Activated CD8-positive, alpha-beta T cell treated with anti-CD3 and anti-CD28 coated beads, Interleukin-2, amount 10 ng/mL, durations not matched to agents 7 days and 5 days (primary cell): ENCODE measurements at regions not wholly inside any gene's neighbourhood (a gene's known extent, or its start where the extent isn't known, plus 50 kb on each side); places are given as distances from the start of the nearest gene placed in this dataset.
"Not testable (repeated sequence)": the region's sequence is repeated elsewhere in the genome, so short reads cannot be mapped to it uniquely, and the experiment has no call there.

Experiments used
- ATAC-seq: fragments of 150-1000 bp; cut with Tn5 transposase; one replicate; pipeline ENCODE4 v1.10.0; 2021; ENCODE audit warnings: moderate library complexity
- CTCF ChIA-PET: fragments of 350-600 bp; sonication (Branson Sonifier 250); formaldehyde crosslinking; loops from one replicate; lab custom pipeline; 2021; ENCODE audit warnings: antibody characterized with exemption; lab: Charles Lee
- POLR2A ChIA-PET: fragments of 350-600 bp; sonication (Branson Sonifier 250); formaldehyde crosslinking; loops from one replicate; lab custom pipeline; 2021; ENCODE audit warnings: antibody characterized with exemption; lab: Charles Lee
- DNase-seq: peaks from one replicate; pipeline ENCODE4 v3.0.0-alpha.2; 2020
- H3K27ac Mint-ChIP-seq: one replicate; pipeline ENCODE4 v1.8.0; 2021; ENCODE audit warnings: mild to moderate bottlenecking, mixed read lengths
- H3K27me3 Mint-ChIP-seq: one replicate; pipeline ENCODE4 v1.8.0; 2021; ENCODE audit warnings: low read depth, mixed read lengths
- H3K36me3 Mint-ChIP-seq: one replicate; pipeline ENCODE4 v1.8.0; 2021; ENCODE audit warnings: low read depth, mixed read lengths
- H3K4me1 Mint-ChIP-seq: one replicate; pipeline ENCODE4 v1.8.0; 2021; ENCODE audit warnings: low read depth, mixed read lengths
- H3K4me3 Mint-ChIP-seq: one replicate; pipeline ENCODE4 v1.8.0; 2021; ENCODE audit warnings: mild to moderate bottlenecking, mixed read lengths
- H3K9me3 Mint-ChIP-seq: one replicate; pipeline ENCODE4 v1.8.0; 2022; ENCODE audit warnings: mixed read lengths; ENCODE audit not compliant: insufficient read depth

GRCh38 chr15:20352241-20353200 lies 189.1 kb downstream of the GOLGA6L6 start:
- Mint-ChIP-seq H3K9me3 (no peaks in the 10 kb centered on the region), H3K4me1 (peaks cover 2% of the 10 kb centered on the region), H3K27me3 (no peaks in the 10 kb centered on the region), H3K36me3 (no peaks in the 10 kb centered on the region), H3K27ac (no peak overlapping the region), H3K4me3 (no peak overlapping the region)
- ChIA-PET POLR2A (no interaction called here), CTCF (no interaction called here)
- DNase-seq (no peak), ATAC-seq (no peak)

DNA sequence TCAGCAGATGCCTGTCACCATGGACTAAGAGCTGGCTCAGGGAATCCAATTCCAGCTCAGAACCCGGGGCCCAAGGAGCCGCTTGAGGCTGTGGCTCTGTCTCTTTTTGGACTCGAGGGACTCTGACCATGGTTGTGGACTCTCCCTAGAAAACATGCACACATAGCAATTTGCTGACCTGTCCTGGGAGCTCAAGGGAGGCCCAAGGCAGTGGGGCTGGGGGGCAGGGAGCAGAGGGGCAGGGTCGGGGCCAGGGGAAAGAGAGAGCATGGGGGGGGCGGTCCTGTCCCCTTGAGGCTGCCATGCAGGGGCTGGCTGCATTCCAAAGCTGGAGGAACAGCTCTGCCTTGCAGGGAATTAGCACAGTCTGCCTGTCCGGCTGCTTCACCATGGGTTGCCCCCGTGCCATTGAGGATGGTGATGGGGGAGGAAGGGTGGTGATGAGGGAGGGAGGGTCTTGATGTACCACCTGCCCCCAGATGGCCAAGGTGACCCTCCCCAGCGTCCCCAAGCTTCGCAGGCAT lies 190.1 kb downstream of the GOLGA6L6 start:
- CTCF ChIA-PET = no interaction called here
- Mint-ChIP-seq H3K27ac (no peak overlapping the region), H3K4me3 (no peak overlapping the region), H3K4me1 (peaks cover 1% of the 10 kb centered on the region), H3K27me3 (no peaks in the 10 kb centered on the region), H3K9me3 (no peaks in the 10 kb centered on the region), H3K36me3 (no peaks in the 10 kb centered on the region)
- DNase-seq = no peak
- ATAC-seq = no peak
- POLR2A ChIA-PET = no interaction called here

GRCh38 chr15:20349774-20350498 lies 191.7 kb downstream of the GOLGA6L6 start:
- CTCF ChIA-PET = no interaction called here
- Mint-ChIP-seq H3K27me3 (no peaks in the 10 kb centered on the region), H3K9me3 (no peaks in the 10 kb centered on the region), H3K36me3 (no peaks in the 10 kb centered on the region), H3K27ac (no peak overlapping the region), H3K4me3 (no peak overlapping the region), H3K4me1 (no peaks in the 10 kb centered on the region)
- ATAC-seq (no peak), DNase-seq (no peak)
- POLR2A ChIA-PET = no interaction called here

- Mint-ChIP-seq H3K36me3 (no peaks in the 10 kb centered on the region), H3K27me3 (no peaks in the 10 kb centered on the region), H3K4me3 (no peak overlapping the region), H3K4me1 (no peaks in the 10 kb centered on the region), H3K9me3 (no peaks in the 10 kb centered on the region), H3K27ac (no peak overlapping the region)
- CTCF ChIA-PET = no interaction called here
- DNase-seq (no peak), ATAC-seq (no peak)
- POLR2A ChIA-PET = no interaction called here
These were observed 192.5 kb downstream of the GOLGA6L6 start for GRCh38 chr15:20348900-20349773.

- POLR2A ChIA-PET = no interaction called here
- Mint-ChIP-seq H3K27ac (no peak overlapping the region), H3K4me3 (no peak overlapping the region), H3K9me3 (no peaks in the 10 kb centered on the region), H3K36me3 (no peaks in the 10 kb centered on the region), H3K27me3 (no peaks in the 10 kb centered on the region), H3K4me1 (no peaks in the 10 kb centered on the region)
- CTCF ChIA-PET = no interaction called here
- ATAC-seq (no peak), DNase-seq (no peak)
These were observed 193.2 kb downstream of the GOLGA6L6 start for GRCh38 chr15:20348291-20348899.

DNA sequence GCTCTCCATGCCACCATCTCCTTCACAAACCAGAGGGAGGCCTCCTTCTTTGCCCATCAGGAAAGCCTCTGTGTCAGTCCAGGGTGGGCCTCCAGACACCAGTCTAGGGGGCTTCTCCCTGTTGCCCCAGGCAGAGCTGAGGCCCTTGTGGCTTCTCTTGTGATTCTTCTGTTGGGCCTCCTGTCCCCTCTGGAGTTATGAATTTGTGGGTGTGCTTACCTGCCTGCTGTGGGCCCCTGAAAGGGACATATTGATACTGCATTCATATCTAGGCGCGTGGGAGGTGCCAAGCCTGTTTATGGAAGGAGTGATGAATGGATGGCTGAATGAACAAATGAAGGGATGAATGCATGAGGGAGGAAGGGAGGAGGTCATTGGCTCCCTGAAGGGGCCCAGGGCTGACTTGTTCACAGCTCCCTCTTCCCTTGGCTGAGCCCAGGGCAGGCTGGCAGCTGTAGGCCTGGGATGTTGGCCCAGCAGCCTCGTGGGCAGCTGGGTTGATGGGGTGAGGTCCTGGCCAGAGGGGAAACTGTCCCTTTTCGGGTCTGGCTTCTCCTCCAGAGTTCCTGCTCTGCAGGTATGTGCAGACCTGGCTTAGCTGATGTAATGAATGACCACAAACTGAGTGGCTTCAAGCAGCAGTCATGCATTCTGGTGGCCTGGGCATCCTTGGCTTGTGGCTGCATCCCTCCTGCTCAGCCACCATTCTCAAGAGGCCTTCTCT lies 195.4 kb downstream of the GOLGA6L6 start:
- CTCF ChIA-PET = no interaction called here
- ATAC-seq = no peak
- Mint-ChIP-seq H3K4me3 (no peak overlapping the region), H3K9me3 (no peaks in the 10 kb centered on the region), H3K27ac (no peak overlapping the region), H3K36me3 (no peaks in the 10 kb centered on the region), H3K4me1 (no peaks in the 10 kb centered on the region), H3K27me3 (no peaks in the 10 kb centered on the region)
- POLR2A ChIA-PET = no interaction called here
- no peak for DNase-seq

DNA sequence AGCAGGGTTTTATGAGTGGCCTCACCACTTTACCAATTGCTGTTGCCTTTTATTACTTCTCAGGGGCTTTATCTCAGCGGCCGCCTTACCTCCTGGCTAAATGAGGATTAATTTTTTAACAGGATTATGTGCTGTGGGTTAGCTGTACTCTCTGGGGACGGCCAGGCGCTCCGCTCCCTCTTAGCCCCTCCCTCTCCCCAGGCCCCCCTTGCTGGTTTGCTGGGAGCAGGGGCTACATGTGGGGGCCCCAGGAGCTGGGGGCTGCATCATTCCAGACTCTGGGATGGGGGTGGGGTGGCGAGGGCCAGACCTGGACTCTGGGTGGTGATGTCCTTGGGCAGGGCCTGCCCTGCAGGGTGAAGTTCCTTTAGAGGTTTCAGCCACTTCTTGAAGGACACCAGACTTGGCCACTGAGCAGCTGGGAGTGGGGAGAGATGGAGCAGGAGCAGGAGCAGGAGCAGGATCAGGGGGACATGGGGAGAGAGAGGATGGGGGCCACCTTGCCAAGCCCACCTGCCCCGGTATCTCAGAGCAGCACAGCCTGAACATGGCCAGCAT lies 196.1 kb downstream of the GOLGA6L6 start:
- no peaks in the 10 kb centered on the region for H3K36me3 Mint-ChIP-seq
- ATAC-seq (no peak), DNase-seq (no peak)
- H3K4me3 Mint-ChIP-seq = no peak overlapping the region
- H3K9me3 Mint-ChIP-seq = no peaks in the 10 kb centered on the region
- POLR2A ChIA-PET = no interaction called here
- H3K27ac Mint-ChIP-seq = no peak overlapping the region
- H3K4me1 Mint-ChIP-seq = no peaks in the 10 kb centered on the region
- CTCF ChIA-PET = no interaction called here
- H3K27me3 Mint-ChIP-seq = no peaks in the 10 kb centered on the region

- no peak for ATAC-seq
- H3K36me3 Mint-ChIP-seq = no peaks in the 10 kb centered on the region
- no peak overlapping the region for H3K4me3 Mint-ChIP-seq
- no peaks in the 10 kb centered on the region for H3K9me3 Mint-ChIP-seq
- no peaks in the 10 kb centered on the region for H3K4me1 Mint-ChIP-seq
- no peak overlapping the region for H3K27ac Mint-ChIP-seq
- no peak for DNase-seq
- CTCF ChIA-PET = no interaction called here
- POLR2A ChIA-PET = no interaction called here
- H3K27me3 Mint-ChIP-seq = no peaks in the 10 kb centered on the region
These were observed 196.8 kb downstream of the GOLGA6L6 start for GRCh38 chr15:20344601-20345400.

GRCh38 chr15:20343395-20344211 lies 198.0 kb downstream of the GOLGA6L6 start:
- H3K4me1 Mint-ChIP-seq, POLR2A ChIA-PET, ATAC-seq, H3K4me3 Mint-ChIP-seq, H3K27me3 Mint-ChIP-seq, DNase-seq, H3K27ac Mint-ChIP-seq, CTCF ChIA-PET, H3K9me3 Mint-ChIP-seq, H3K36me3 Mint-ChIP-seq: not testable (repeated sequence)
